Ovary (tissue), 7 donors: ENCODE measurements at regions not wholly inside any gene's neighbourhood (a gene's known extent, or its start where the extent isn't known, plus 50 kb on each side); places are given as distances from the start of the nearest gene placed in this dataset.

ENCODE experiments used
- DNase-seq, 5 donors: peaks; one replicate each; pipeline ENCODE4 v3.0.0-alpha.2; 2019 to 2020
- H3K27ac ChIP-seq, 2 donors: fragments of 200-600 bp; one replicate each; pipeline versions ENCODE4 v1.5.1 to v1.8.0; 2019 to 2022
- H3K27me3 ChIP-seq: fragments of 200-600 bp; one replicate; pipeline ENCODE4 v1.8.0; 2022
- H3K36me3 ChIP-seq: fragments of 200-600 bp; sonication (generic); one replicate; pipeline ENCODE4 v1.5.1; 2019
- H3K4me1 ChIP-seq: one replicate; pipeline ENCODE4 v1.8.1; 2013; ENCODE audit warnings: mild to moderate bottlenecking, moderate library complexity; ENCODE audit not compliant: insufficient read depth
- H3K4me3 ChIP-seq: fragments of 200-600 bp; sonication (generic); one replicate; pipeline ENCODE4 v1.5.1; 2017
- H3K9me3 ChIP-seq, 2 donors: fragments of 200-600 bp in 1 of 2; sonication (generic) in 1 of 2; one replicate each; pipeline versions ENCODE4 v1.5.1 to v1.8.1; 2013 to 2019; ENCODE audit warnings: mild to moderate bottlenecking in 1 of 2, moderate library complexity in 1 of 2
- CTCF ChIP-seq, 3 donors: fragments of 450-650 bp in 2 of 3; fragments of 200-600 bp in 1 of 3; IDR thresholded peaks; one replicate each; pipeline versions ENCODE4 v1.5.1 to v1.8.0; 2016 to 2022; ENCODE audit warnings: antibody characterized with exemption in 3 of 3, mild to moderate bottlenecking in 1 of 3
- EP300 ChIP-seq: sonication (generic); formaldehyde crosslinking; IDR thresholded peaks from one replicate; pipeline ENCODE4 v1.6.1; 2017; ENCODE audit warnings: antibody characterized with exemption
- POLR2A ChIP-seq: fragments of 450-650 bp; IDR thresholded peaks from one replicate; pipeline ENCODE4 v1.6.1; 2017; ENCODE audit warnings: antibody characterized with exemption, mild to moderate bottlenecking, moderate library complexity
- WGBS, 3 donors: extraction: QIAGEN DNeasy Blood & Tissue Kit in 1 of 3; methylation state at CpG; one replicate each; pipeline versions ENCODE4 v1.1.5 to v1.1.7; 2013 to 2017; 5-methylcytosine and 5-hydroxymethylcytosine counted together
- intact Hi-C, 4 donors: fragments of 100-400 bp; cut with DNase I; formaldehyde crosslinking; loops; one replicate each; pipeline versions ENCODE4 v1.11.0 to v1.15.1; 2022 to 2023
- donor health status: DM: no; HTN: no; CAD: no; lungs with moderate emphysema.
- donor health status: DM: no; HTN: no; CAD: no.
- donor health status: Bipolar disorder and iron deficiency.
- donor health status: DM: no; HTN: no; CAD: no.
- donor health status: DM: yes; HTN: yes; CAD: no.

- intact Hi-C loops = no loop called here
- DNase-seq = no peak
- Histone ChIP-seq H3K4me1 (no peaks in the 10 kb centered on the region), H3K27me3 (no peaks in the 10 kb centered on the region), H3K36me3 (no peaks in the 10 kb centered on the region), H3K9me3 (no peaks in the 10 kb centered on the region), H3K27ac (no peak overlapping the region), H3K4me3 (no peak overlapping the region)
- TF ChIP-seq EP300 = no peak
- no peak for TF ChIP-seq POLR2A
- TF ChIP-seq CTCF (IDR thresholded peaks at IDR 0.05) = no peak
- 82 to 93% (median 91%) methylated on average over 2 of the region's 2 CpGs for WGBS, 3 donors
Measured at GRCh38 chr3:41103200-41103599, 96.1 kb upstream of the CTNNB1 start.

GRCh38 chr3:41104147-41104546 lies 95.2 kb upstream of the CTNNB1 start:
- TF ChIP-seq CTCF (IDR thresholded peaks at IDR 0.05) (no peak), EP300 (no peak), POLR2A (no peak)
- intact Hi-C loops = no loop called here
- DNase-seq = no peak
- no peaks in the 10 kb centered on the region for H3K27me3 ChIP-seq
- no peaks in the 10 kb centered on the region for H3K36me3 ChIP-seq
- no peaks in the 10 kb centered on the region for H3K9me3 ChIP-seq
- H3K4me3 ChIP-seq = no peak overlapping the region
- WGBS, 3 donors = 68 to 80% (median 78%) methylated on average over 3 of the region's 3 CpGs
- no peaks in the 10 kb centered on the region for H3K4me1 ChIP-seq
- no peak overlapping the region for H3K27ac ChIP-seq

GRCh38 chr3:41106691-41107090 lies 92.6 kb upstream of the CTNNB1 start:
- H3K27ac ChIP-seq = no peak overlapping the region
- no peak overlapping the region for H3K4me3 ChIP-seq
- H3K27me3 ChIP-seq = no peaks in the 10 kb centered on the region
- H3K36me3 ChIP-seq = no peaks in the 10 kb centered on the region
- DNase-seq = no peak
- intact Hi-C loops = no loop called here
- 84 to 90% (median 87%) methylated on average over 2 of the region's 2 CpGs for WGBS, 3 donors
- no peaks in the 10 kb centered on the region for H3K9me3 ChIP-seq
- TF ChIP-seq CTCF (IDR thresholded peaks at IDR 0.05) (no peak), EP300 (no peak), POLR2A (no peak)
- H3K4me1 ChIP-seq = no peaks in the 10 kb centered on the region

GRCh38 chr3:41111011-41111410 lies 88.3 kb upstream of the CTNNB1 start:
- intact Hi-C loops = loop anchor here in 1 of 4 donors (5.0 kb wide), 1 partner anchor 494 kb away; no protein-coding TSS in a partner anchor
- no peak for DNase-seq
- 79 to 89% (median 79%) methylated on average over 2 of the region's 2 CpGs for WGBS, 3 donors
- no peak overlapping the region for H3K27ac ChIP-seq
- H3K36me3 ChIP-seq = no peaks in the 10 kb centered on the region
- H3K4me1 ChIP-seq = no peaks in the 10 kb centered on the region
- TF ChIP-seq CTCF (IDR thresholded peaks at IDR 0.05) = no peak
- TF ChIP-seq EP300 = no peak
- no peak for TF ChIP-seq POLR2A
- no peaks in the 10 kb centered on the region for H3K27me3 ChIP-seq
- no peak overlapping the region for H3K4me3 ChIP-seq
- H3K9me3 ChIP-seq = no peaks in the 10 kb centered on the region
